MM.1S (cell line): ENCODE measurements at regions not wholly inside any gene's neighbourhood (a gene's known extent, or its start where the extent isn't known, plus 50 kb on each side); places are given as distances from the start of the nearest gene placed in this dataset.

ENCODE experiments used
- CTCF ChIP-seq: fragments of 300-600 bp; sonication (generic); IDR thresholded peaks from 2 replicates; pipeline ENCODE4 v1.5.1; 2016; ENCODE audit warnings: antibody characterized with exemption, low read length, mixed read lengths
- EZH2 ChIP-seq: fragments of 300-600 bp; sonication (generic); optimal IDR thresholded peaks from 2 replicates; pipeline ENCODE3; 2017; ENCODE audit warnings: low read depth, mild to moderate bottlenecking, antibody characterized with exemption, low read length, mixed read lengths

GRCh38 chr7:47031786-47032535 is 550.0 kb downstream of the TNS3 start:
- TF ChIP-seq CTCF (no peak), EZH2 (no peak)
